SW480 (cell line): ENCODE measurements at regions not wholly inside any gene's neighbourhood (a gene's known extent, or its start where the extent isn't known, plus 50 kb on each side); places are given as distances from the start of the nearest gene placed in this dataset.

Experiments
- DNase-seq: peaks from one replicate; pipeline ENCODE4 v3.0.0-alpha.2; 2016; ENCODE audit warnings: low spot score

- no peak for DNase-seq
These were observed 707.8 kb upstream of the LMCD1 start for GRCh38 chr3:7793786-7794185.

GRCh38 chr3:7798276-7798675 is 703.3 kb upstream of the LMCD1 start:
- no peak for DNase-seq

GRCh38 chr3:7800006-7800780 is 701.4 kb upstream of the LMCD1 start:
- DNase-seq: peak; percentile 9

- no peak for DNase-seq
These were observed 689.1 kb upstream of the LMCD1 start for GRCh38 chr3:7812490-7812889.

GRCh38 chr3:7813365-7813764 is 688.3 kb upstream of the LMCD1 start:
- no peak for DNase-seq

GRCh38 chr3:7817239-7817638 is 684.4 kb upstream of the LMCD1 start:
- DNase-seq: no peak

GRCh38 chr3:7820969-7821368 is 680.7 kb upstream of the LMCD1 start:
- DNase-seq: no peak

- no peak for DNase-seq
These were observed 679.8 kb upstream of the LMCD1 start for GRCh38 chr3:7821858-7822257.

GRCh38 chr3:7841451-7841850 is 660.2 kb upstream of the LMCD1 start:
- no peak for DNase-seq

GRCh38 chr3:7843441-7843840 is 658.2 kb upstream of the LMCD1 start:
- no peak for DNase-seq

GRCh38 chr3:7847021-7847420 is 654.6 kb upstream of the LMCD1 start:
- DNase-seq: no peak

- no peak for DNase-seq
These were observed 654.1 kb upstream of the LMCD1 start for GRCh38 chr3:7847521-7847920.

GRCh38 chr3:7854266-7854665 is 647.4 kb upstream of the LMCD1 start:
- no peak for DNase-seq

GRCh38 chr3:7854721-7855120 is 646.9 kb upstream of the LMCD1 start:
- no peak for DNase-seq

GRCh38 chr3:7865611-7866010 is 636.0 kb upstream of the LMCD1 start:
- no peak for DNase-seq

GRCh38 chr3:7867587-7867986 is 634.0 kb upstream of the LMCD1 start:
- DNase-seq: no peak

- no peak for DNase-seq
These were observed 630.5 kb upstream of the LMCD1 start for GRCh38 chr3:7871003-7871560.

GRCh38 chr3:7874116-7874515 is 627.5 kb upstream of the LMCD1 start:
- DNase-seq: no peak

GRCh38 chr3:7875925-7876324 is 625.7 kb upstream of the LMCD1 start:
- DNase-seq: no peak

- peak; percentile 77 for DNase-seq
These were observed 624.8 kb upstream of the LMCD1 start for GRCh38 chr3:7876741-7877297.

GRCh38 chr3:7877312-7877711 is 624.3 kb upstream of the LMCD1 start:
- peak; percentile 9 for DNase-seq

GRCh38 chr3:7879572-7879971 is 622.1 kb upstream of the LMCD1 start:
- no peak for DNase-seq

GRCh38 chr3:7881946-7882345 is 619.7 kb upstream of the LMCD1 start:
- DNase-seq: no peak

- no peak for DNase-seq
These were observed 604.0 kb upstream of the LMCD1 start for GRCh38 chr3:7897655-7898054.
